SK-N-MC (cell line): ENCODE measurements at regions not wholly inside any gene's neighbourhood (a gene's known extent, or its start where the extent isn't known, plus 50 kb on each side); places are given as distances from the start of the nearest gene placed in this dataset.

Experiments
- EZH2 ChIP-seq: fragments of 200-600 bp; sonication (generic); IDR thresholded peaks from one replicate; pipeline ENCODE4 v1.6.1; 2017; ENCODE audit warnings: antibody characterized with exemption
- POLR2AphosphoS5 ChIP-seq: IDR thresholded peaks from 2 replicates; pipeline ENCODE4 v1.6.1; 2012; ENCODE audit warnings: mild to moderate bottlenecking, low read depth, low read length, borderline replicate concordance

GRCh38 chr2:34320056-34320455 lies 721.0 kb upstream of the FAM98A start:
- TF ChIP-seq POLR2AphosphoS5 (no peak), EZH2 (no peak)
